ENCODE measurements at regions not wholly inside any gene's neighbourhood (a gene's known extent, or its start where the extent isn't known, plus 50 kb on each side); places are given as distances from the start of the nearest gene placed in this dataset.
"Not testable (repeated sequence)": the region's sequence is repeated elsewhere in the genome, so short reads cannot be mapped to it uniquely, and the experiment has no call there.

GRCh38 chr16:9014389-9014788 is 50.7 kb upstream of the USP7 start:
- DNase-seq, result no peak

- DNase-seq, result no peak
Observed at GRCh38 chr16:9015489-9015888, 51.8 kb upstream of the USP7 start.

- DNase-seq, result not testable (repeated sequence)
Observed at GRCh38 chr16:9016005-9016404, 52.3 kb upstream of the USP7 start.

GRCh38 chr16:9016824-9017223 is 53.1 kb upstream of the USP7 start:
- no peak for DNase-seq

GRCh38 chr16:9027070-9027799 is 63.5 kb upstream of the USP7 start:
- DNase-seq, result no peak

GRCh38 chr16:9028491-9028890 is 63.0 kb upstream of the HAPSTR1 start:
- DNase-seq, result not testable (repeated sequence)

- no peak for DNase-seq
Observed at GRCh38 chr16:9031107-9031506, 60.3 kb upstream of the HAPSTR1 start.

GRCh38 chr16:9033125-9033830 is 58.2 kb upstream of the HAPSTR1 start:
- DNase-seq, result peak in 1 of 2 experiments; percentile 21

- DNase-seq, result no peak
Observed at GRCh38 chr16:9034056-9034455, 57.4 kb upstream of the HAPSTR1 start.

- no peak for DNase-seq
Observed at GRCh38 chr16:9035996-9036395, 55.4 kb upstream of the HAPSTR1 start.

GRCh38 chr16:9039210-9039609 is 52.2 kb upstream of the HAPSTR1 start:
- no peak for DNase-seq

GRCh38 chr16:9040800-9041412 is 50.5 kb upstream of the HAPSTR1 start:
- no peak for DNase-seq
